Ramos (cell line): ENCODE measurements at regions not wholly inside any gene's neighbourhood (a gene's known extent, or its start where the extent isn't known, plus 50 kb on each side); places are given as distances from the start of the nearest gene placed in this dataset.
"Not testable (repeated sequence)": the region's sequence is repeated elsewhere in the genome, so short reads cannot be mapped to it uniquely, and the experiment has no call there.

Experiments
- in situ Hi-C: fragments of 300-500 bp; cut with MboI; formaldehyde crosslinking; loops from one replicate; pipeline ENCODE4 v1.14.3; 2022; ENCODE audit warnings: low sequenced_read_pairs; ENCODE audit not compliant: unreplicated experiment

DNA sequence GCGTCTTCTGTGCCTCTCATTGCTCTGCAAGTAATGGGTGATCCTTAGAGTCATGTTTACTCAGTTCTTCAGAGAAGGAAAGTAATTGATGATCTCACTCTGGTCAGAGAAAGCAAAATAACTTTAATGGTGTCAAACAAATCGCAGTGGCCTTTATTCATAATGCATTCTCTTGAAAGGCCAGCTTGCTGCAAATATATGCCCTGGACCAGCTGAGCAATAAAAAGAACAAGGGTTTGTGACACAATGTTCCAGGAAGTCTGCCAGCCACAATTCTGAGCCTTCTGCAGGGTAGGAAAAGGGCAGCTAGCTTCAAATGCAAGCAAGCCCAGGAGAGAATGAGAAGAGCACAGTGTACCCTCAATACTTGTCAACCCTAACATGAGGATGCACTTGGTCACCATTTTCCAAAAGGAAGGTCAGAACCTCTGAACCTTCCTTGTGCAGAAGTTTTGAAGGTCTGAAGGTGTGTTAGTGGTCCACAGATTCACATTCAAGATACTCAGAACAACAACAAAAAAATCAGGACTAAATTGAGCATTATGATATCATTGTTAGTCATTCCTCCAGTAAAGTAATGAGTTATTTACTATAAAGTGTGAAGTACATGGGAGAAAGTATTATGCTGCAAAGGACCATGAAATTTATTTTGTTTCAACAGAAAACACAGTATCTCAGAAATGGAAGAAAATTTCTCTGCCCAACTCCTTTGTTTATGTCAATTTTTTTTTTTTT is 355.6 kb downstream of the PAX3 start:
- in situ Hi-C loops, result no loop called here

DNA sequence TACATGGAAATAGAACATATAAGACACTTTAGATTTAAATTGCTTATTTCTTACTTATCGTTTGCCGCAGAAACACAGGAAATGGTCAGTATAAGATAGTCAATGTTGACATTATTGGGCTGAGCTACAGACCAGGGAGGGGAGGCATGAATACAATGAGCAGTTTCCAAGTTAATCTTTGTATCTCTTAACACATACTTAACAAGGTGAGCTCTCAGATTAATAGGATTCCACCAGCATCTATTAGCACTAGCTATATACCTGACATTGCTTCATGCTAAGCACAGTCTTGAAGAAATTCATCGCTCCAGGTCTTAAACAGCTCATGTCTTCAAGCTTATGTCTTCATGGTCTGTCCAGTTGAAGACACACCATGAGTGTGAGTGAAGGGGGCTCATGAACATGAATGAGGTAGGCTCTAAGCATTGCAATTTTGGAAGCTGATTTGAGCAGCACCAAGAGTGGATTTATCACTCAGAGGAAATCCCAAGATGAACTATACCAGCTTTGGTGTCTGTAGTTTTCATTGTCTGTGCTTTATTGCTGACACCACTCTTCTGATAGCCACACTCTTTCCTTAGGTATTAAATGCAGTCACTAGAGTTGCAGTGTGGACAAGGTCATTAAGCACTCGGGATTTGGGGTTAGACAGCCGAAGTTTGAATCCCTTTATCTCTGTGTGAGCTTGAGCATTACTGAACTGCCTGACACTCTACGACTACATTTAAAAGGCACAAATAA is 359.3 kb upstream of the EPHA4 start:
- in situ Hi-C loops, result no loop called here

DNA sequence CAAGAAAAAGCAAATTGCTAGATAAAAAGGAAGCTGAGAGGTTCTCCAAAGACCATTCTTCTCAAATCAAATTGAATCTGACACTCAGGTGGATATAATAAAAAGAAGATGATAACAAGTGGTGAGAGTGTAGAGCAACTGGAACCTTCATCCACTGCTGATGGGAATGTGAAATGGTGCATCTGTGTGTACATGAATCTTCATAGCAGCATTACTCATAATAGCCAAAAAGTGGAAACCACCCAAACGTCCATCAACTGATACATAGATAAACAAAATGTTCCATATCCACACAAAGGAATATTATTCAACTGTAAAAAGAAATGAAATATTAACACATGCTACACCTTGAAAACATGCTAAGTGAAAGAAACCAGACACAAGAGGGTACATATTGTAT is 357.2 kb upstream of the EPHA4 start:
- in situ Hi-C loops, result no loop called here

DNA sequence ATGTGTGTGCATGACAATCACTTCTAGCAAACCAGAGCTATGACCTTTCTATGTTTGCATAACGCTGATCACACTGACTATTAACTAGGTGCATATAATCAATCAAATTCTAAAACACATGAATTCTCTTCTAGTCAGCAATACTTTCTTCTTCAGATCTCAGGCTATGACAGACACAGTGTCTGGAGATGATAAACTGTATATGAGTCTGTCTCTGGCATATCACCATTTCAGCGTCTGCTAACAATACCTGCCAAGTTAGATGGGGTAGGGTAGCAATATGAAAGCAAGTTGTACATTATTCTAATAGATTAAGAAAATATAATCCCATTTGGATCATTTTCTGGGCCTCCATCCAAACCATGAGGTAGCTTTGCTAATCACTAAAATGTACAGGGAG is 354.2 kb upstream of the EPHA4 start:
- in situ Hi-C loops, result no loop called here

DNA sequence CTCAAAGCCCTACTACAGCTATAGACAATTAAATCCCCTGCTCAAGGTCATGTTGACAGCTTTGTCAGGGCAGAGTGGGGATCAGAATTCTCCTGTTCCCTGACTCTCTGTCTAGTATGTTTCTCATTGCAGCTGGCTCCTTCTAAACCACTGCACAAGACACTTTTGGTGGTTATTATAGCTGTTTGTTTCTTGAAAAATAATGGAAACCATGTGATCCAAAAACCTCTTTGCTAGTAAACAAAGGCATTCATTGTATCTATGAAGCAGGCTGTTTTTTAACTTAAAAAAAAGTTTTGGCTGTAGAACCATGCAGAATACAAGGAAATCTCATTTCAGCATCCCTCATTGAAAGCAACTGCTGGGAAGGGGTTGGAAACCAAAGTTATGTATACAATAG is 352.5 kb upstream of the EPHA4 start:
- in situ Hi-C loops, result no loop called here

DNA sequence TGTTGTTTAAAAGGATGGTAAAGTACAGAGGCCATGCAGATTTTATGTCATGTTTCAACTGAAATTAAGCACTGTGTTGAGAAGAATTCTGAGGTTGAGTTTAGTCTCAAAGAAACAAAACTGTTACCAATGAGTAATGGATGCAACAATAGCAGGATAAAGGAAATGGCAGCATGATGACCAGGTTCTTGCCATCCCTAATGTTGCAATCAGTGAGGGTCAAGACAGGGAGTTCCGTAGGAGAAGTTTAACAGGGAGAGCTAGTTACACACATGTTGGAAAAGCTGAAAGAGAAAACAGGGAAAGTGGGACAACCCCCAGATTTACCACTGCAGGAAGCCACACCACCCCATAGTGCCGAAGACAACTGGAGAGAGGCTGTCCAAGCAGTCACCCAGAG is 343.8 kb upstream of the EPHA4 start:
- in situ Hi-C loops, result no loop called here

DNA sequence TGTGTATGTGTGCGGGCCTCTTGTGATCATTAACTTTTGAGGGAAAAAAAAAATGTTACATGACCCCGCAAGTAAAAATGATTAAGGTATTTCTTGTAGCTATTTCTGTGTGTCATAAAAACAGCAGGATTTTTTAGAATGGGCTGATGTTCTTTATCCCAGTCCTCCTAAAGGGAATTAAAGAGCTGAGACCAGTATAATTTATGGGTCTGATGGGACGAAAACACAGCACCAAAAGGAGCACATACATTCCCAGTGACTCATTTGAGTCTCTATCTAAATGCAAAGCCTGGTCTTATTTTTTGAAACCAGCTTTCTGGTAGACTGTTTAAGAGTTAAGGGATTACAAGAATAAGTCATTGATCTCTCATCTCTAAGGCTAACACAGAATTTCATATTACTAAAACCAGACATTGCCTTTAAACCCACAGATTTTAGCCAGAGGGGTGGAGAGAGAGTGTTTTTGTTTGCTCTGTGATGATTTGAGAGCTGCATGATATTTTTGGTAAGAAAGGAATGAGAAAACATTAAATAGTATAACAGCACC is 342.3 kb upstream of the EPHA4 start:
- in situ Hi-C loops, result no loop called here

DNA sequence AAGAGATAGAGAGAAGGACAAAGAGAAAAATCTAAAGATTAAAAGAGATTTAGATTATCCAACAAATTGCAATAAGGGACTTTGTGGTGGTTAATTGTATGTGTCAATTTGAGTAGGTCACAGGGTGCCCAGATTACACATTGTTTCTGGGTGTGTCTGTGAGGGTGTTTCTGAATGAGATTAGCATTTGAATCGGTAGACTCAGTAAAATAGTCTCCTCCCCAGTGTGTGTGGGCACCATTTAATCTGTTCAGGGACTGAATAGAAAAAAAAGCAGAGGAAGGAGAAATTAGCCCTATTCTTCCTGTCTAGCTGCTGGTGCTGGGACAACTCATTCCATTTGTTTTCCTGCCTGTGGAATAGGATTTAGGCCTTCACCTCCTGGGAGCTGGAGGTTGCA is 339.8 kb upstream of the EPHA4 start:
- in situ Hi-C loops, result no loop called here

DNA sequence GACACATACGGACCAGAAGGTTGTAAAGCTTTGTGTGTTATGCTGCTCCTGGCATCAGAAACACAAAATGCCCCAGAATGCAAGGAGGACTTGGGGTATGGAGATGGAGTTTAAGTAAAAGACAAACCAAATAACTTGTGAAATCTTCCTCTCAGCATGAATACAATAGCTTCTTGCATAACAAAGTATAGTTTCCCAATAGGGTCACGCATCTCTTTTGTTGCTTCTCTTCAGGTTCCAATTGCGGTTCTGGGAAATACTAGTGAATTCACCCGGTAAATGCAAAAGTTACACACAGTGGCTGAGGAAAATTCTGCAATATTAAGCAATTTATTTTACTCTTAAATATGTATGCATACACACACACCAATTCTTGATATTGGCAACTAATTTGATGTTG is 339.2 kb upstream of the EPHA4 start:
- in situ Hi-C loops, result no loop called here

DNA sequence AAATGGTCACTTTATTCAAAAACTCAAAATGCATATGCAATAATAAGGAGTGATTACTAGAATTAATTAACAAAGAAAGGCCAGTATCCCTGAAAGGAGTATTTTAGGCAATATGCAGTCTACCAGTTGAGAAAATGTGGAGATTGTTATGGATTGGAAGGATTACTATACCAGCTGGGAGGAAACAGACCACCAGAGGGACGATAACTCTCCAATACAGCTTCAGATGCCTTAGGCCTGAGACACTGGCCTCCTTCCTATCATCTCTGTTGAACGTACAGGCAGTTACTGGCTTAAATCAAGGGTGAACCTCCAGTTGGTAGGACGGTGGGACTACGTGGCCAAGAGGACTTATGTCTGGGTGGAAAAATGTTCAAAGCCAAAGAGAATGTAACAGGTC is 336.4 kb upstream of the EPHA4 start:
- in situ Hi-C loops, result no loop called here

DNA sequence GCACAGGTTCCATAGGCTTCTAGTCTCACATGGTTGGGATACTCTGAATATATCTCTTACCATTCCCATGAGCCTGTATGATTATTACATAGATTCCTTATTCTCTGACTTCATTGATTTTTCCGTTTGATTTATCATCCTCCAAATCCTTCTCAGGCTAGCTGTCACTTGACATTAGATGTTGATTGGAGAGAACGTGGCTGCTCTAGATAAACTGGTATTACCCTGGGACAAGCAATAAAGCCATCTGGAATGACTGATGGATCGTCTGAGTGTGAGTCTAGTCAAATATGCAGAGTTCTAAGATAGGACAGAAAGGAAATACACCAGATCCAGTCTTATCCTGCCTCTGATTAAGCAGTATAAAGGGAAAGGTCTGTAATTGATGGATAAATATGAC is 325.6 kb upstream of the EPHA4 start:
- in situ Hi-C loops, result no loop called here

DNA sequence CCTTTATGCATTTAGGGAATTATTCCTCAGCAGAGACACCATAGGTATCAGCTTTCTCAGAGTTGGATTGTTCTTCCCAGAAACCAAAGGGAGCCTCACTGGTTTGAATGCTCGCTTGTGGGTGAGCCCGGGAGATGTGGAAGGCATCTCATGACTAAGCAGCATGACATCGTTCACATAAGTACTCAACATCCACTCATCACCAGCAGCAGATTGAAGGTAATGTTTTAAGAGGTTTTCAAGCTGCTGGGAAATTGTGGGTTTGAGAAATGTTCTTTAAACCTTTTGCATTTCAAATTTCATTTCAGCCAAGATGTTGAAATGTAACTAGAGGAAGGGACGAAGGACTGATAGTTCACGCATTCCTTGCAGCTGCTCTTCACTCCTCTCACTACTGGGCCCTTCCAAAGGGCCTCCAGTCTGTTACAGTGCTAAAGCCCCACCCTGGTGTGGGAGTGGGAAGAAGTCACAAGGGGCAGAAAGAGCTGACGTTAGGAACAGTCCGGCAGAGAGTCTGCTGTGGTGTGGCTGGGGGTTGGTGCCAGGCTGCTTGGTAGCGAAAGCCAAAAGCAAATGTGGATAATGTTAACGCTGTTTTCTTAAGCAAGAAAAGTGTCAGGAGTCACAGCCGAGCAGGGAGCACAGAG is 324.5 kb upstream of the EPHA4 start:
- in situ Hi-C loops, result no loop called here

DNA sequence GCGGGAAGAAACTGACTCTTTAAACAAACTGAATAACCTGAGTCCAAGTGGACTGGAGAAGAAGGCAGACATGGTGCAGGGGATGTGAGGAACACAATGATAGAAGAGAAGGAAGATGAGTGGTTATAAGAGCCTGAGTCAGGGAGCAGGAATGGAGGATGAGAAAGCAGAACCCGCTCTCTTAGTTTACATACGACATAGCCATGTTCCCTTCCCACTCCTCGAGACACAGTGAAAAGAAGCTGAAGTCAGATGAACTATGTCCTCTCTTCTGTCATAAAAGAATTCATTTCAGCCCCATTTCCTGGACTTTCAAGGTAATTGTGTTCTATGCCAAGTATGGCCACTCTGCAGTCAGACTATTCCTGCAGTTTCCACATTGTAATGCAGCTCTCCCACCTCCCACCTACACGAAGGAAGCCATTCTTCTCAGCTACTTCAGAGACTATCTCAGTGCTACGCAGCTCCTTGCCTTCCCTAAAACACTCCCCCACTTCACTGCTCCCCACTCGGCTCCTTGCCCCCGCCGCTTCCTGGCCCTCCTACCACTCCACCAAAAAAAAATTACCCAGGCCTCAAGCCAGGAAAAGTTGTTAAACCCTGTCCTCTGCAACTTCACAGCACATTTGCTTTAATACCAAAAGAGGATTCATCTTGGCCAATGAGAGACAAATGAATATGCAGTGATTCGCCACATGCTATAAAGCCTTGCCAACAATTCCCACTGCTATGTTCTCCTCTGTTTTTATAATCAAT is 323.4 kb upstream of the EPHA4 start:
- in situ Hi-C loops, result no loop called here

DNA sequence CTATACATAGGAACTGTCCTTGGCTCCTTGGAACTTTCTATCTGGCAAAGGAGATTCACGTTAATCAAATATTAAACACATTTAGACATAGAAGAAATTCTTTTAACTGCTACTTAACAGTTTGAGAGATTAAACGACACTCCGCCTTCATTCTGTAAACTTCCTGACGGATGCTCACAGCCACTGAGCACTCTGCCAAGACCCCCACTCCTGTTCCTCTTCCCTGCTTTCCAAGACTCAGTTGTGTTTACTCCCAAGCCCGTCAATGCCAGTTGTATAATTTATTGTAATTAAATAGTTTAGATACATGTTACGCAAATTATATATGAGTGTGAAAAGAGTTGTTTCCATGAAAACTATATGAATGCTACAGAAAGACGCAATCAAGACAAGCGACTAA is 321.4 kb upstream of the EPHA4 start:
- in situ Hi-C loops, result no loop called here

DNA sequence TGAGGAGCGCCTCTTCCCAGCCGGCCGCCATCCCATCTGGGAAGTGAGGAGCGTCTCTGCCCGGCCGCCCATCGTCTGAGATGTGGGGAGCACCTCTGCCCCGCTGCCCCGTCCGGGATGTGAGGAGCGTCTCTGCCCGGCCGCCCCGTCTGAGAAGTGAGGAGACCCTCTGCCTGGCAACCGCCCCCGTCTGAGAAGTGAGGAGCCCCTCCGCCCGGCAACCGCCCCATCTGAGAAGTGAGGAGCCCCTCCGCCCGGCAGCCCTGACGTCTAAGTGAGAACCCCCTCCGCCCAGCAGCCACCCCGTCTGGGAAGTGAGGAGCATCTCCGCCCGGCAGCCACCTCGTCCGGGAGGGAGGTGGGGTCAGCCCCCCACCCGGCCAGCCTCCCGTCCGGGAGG is 319.9 kb upstream of the EPHA4 start:
- in situ Hi-C loops, result not testable (repeated sequence)

DNA sequence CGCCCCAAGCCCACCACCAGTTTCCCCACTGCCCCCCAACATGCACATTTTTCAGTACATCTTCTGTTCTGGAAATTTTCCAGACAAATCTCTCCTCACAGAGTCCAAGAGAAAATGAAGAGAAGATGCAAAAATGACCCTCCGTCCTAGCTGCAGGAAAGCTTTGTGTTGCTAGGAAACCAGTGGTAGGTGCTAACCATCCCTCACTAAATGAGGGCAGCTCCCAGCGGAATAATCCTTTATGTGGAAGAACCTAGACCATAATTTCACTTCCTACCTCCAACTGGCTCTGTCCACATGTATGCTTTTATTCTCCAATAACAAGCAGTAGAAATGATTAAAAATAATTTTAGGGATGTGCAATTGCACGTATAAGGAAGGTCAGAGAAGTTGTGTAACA is 311.9 kb upstream of the EPHA4 start:
- in situ Hi-C loops, result no loop called here

DNA sequence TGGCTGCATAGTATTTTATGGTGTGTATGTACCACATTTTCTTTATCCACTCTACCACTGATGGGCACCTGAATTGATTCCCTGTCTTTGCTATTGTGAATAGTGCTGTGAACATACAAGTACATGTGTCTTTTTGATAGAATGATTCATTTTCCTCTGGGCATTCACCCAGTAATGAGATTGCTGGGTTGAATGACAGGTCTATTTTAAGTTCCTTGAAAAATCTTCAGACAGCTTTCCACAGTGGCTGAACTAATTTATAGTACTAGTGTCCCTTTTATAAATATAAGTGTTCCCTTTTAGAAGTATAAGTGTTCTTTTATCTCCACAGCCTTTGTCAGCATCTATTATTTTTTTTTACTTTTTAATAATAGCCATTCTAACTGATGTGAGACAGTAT is 303.9 kb upstream of the EPHA4 start:
- in situ Hi-C loops, result no loop called here

DNA sequence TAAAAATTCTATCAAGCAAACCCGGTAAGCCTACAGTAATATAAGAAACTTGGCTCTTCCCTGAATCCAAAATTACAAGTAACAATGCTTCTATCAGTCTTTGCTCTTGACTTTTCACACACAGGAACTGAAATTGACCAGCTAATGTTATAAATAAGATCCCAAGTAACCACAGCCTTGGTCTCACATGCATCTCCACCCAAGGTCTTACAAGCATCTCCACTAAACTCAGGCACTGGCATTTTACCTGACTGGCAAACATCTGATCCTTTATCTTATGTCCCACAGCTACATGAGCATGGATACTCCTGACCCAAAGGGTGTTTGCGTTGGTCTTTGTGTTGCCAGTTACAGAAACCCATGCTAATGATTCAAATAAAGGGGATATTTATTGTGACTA is 302.3 kb upstream of the EPHA4 start:
- in situ Hi-C loops, result no loop called here

DNA sequence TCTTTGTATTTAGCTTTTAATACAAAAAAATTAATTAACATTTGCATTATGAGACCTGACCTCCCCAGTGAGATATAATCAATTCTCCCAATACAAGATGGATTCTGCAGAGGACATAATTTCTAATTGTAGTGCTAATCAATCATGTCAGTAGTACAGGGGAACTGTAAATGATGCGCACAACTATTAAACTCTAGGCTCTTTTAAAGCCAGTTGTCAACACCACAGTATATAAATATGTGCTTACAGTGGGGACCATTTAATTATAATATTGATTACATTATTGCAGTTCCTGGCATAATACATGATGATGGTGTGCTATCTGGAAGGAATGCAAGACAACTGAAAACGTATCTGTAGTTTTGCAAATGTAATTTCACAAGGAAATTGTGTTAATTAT is 285.6 kb upstream of the EPHA4 start:
- in situ Hi-C loops, result no loop called here

DNA sequence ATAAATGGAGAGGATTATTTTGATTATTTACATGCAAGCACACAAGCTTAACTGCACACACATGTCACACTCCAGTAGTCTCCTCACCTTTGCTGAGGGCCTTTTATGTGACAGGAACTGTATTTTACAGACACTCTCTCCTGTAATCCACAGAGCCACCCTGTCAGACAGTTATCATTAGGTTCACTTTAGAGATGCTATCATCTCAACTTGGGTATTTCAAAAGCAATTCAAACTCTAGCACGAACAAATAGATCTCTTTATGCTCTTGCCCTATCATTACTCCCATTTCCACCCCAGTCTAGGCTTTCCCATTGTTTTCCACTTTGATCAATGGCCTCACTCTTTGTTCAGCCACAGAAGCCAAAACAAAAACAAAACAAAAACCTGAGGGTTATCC is 281.2 kb upstream of the EPHA4 start:
- in situ Hi-C loops, result no loop called here
